ENCODE measurements at regions not wholly inside any gene's neighbourhood (a gene's known extent, or its start where the extent isn't known, plus 50 kb on each side); places are given as distances from the start of the nearest gene placed in this dataset.

DNA sequence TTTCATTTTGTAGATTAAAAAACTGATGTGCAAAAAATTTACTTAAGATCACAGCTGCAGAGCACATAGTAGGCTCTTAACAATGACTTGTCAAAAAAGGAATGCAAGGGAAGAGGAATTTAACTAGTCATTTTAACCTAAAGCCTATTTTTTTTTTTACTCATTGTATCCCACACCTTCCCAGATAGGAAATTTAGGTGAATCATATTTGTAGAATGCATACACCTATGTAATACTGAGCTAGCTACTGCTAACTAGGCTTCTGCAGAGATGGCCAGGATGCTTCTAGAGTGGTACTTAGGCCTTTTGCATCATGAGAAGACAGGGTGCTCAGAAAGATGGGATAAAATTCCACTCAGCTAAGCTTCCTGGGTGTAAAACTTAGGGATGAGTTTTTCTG lies 387.3 kb downstream of the AASDHPPT start:
- Mint-ChIP-seq H3K9me3 (no peaks in the 10 kb centered on the region), H3K4me3 (no peak overlapping the region), H3K4me1 (ENCODE audit: low read depth) (no peaks in the 10 kb centered on the region), H3K27ac (no peak overlapping the region), H3K36me3 (no peaks in the 10 kb centered on the region), H3K27me3 (no peaks in the 10 kb centered on the region)
- intact Hi-C loops (cut with micrococcal nuclease): no loop called here
- ChIA-PET POLR2A (no interaction called here), CTCF (interaction anchor here (0.5 kb wide), 1 partner anchor 18 kb away, joined by 4 read pairs; no protein-coding TSS in a partner anchor)
- DNase-seq: no peak

GRCh38 chr11:106466521-106467080 lies 389.1 kb downstream of the AASDHPPT start:
- H3K4me3 Mint-ChIP-seq: no peak overlapping the region
- DNase-seq: no peak
- H3K36me3 Mint-ChIP-seq: no peaks in the 10 kb centered on the region
- intact Hi-C loops (cut with micrococcal nuclease): no loop called here
- no peaks in the 10 kb centered on the region for H3K4me1 Mint-ChIP-seq (ENCODE audit: low read depth)
- ChIA-PET CTCF (no interaction called here), POLR2A (no interaction called here)
- H3K9me3 Mint-ChIP-seq: no peaks in the 10 kb centered on the region
- no peaks in the 10 kb centered on the region for H3K27me3 Mint-ChIP-seq
- H3K27ac Mint-ChIP-seq: no peak overlapping the region

DNA sequence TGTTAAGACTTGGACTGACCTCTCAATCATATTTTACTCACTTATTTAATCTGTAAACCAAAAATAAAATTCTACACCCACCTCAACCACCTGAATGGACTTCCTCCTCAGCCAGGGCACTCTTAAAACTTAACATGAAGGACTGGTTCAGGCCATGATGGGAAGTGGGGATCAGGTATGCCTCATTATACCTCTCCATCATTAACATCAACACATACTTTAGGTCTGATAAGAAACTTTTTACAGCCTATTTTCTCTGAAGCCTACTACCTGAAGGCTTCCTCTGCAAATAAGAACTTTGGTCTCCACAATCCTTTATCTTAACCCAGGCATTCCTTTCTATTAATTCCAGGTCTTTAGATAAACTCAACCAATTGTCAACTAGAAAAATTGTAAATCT lies 390.0 kb downstream of the AASDHPPT start:
- Mint-ChIP-seq H3K36me3 (no peaks in the 10 kb centered on the region), H3K4me3 (no peak overlapping the region), H3K9me3 (no peaks in the 10 kb centered on the region), H3K27me3 (no peaks in the 10 kb centered on the region), H3K27ac (no peak overlapping the region), H3K4me1 (ENCODE audit: low read depth) (no peaks in the 10 kb centered on the region)
- no peak for DNase-seq
- CTCF ChIA-PET: no interaction called here
- intact Hi-C loops (cut with micrococcal nuclease): no loop called here
- POLR2A ChIA-PET: no interaction called here

- no peaks in the 10 kb centered on the region for H3K4me1 Mint-ChIP-seq (ENCODE audit: low read depth)
- H3K27ac Mint-ChIP-seq: no peak overlapping the region
- H3K9me3 Mint-ChIP-seq: no peaks in the 10 kb centered on the region
- ChIA-PET CTCF (no interaction called here), POLR2A (no interaction called here)
- H3K36me3 Mint-ChIP-seq: no peaks in the 10 kb centered on the region
- intact Hi-C loops (cut with micrococcal nuclease): no loop called here
- no peak overlapping the region for H3K4me3 Mint-ChIP-seq
- no peak for DNase-seq
- no peaks in the 10 kb centered on the region for H3K27me3 Mint-ChIP-seq
Observed at GRCh38 chr11:106468086-106468485, 390.6 kb downstream of the AASDHPPT start.

- no peak overlapping the region for H3K4me3 Mint-ChIP-seq
- DNase-seq: no peak
- H3K27ac Mint-ChIP-seq: no peak overlapping the region
- H3K4me1 Mint-ChIP-seq (ENCODE audit: low read depth): no peaks in the 10 kb centered on the region
- no peaks in the 10 kb centered on the region for H3K9me3 Mint-ChIP-seq
- H3K27me3 Mint-ChIP-seq: no peaks in the 10 kb centered on the region
- no peaks in the 10 kb centered on the region for H3K36me3 Mint-ChIP-seq
- intact Hi-C loops (cut with micrococcal nuclease): no loop called here
- CTCF ChIA-PET: no interaction called here
- POLR2A ChIA-PET: no interaction called here
Observed at GRCh38 chr11:106468531-106468930, 391.1 kb downstream of the AASDHPPT start.

DNA sequence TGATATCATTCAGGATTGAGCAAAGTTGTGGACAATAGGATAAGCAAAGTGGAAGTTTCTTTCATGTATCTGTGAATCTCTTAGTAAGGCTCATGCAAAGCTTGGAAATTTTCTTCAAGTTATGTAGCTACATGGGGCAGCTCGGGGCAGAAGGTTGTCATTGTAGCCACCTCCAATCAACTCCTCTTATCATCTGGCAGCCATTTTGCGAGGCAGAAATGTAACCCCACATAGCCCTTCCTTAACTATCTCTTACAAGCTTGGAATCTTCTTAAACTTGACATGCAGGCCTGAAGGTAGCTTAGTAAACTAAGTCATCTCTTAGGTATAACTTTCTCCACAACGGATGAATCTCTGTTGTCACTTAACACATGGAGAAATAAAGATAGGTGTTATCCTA lies 392.8 kb downstream of the AASDHPPT start:
- intact Hi-C loops (cut with micrococcal nuclease): no loop called here
- DNase-seq: no peak
- Mint-ChIP-seq H3K36me3 (no peaks in the 10 kb centered on the region), H3K4me3 (no peak overlapping the region), H3K27me3 (no peaks in the 10 kb centered on the region), H3K27ac (no peak overlapping the region), H3K4me1 (ENCODE audit: low read depth) (no peaks in the 10 kb centered on the region), H3K9me3 (no peaks in the 10 kb centered on the region)
- CTCF ChIA-PET: no interaction called here
- POLR2A ChIA-PET: no interaction called here

- CTCF ChIA-PET: no interaction called here
- Mint-ChIP-seq H3K27ac (no peak overlapping the region), H3K27me3 (no peaks in the 10 kb centered on the region), H3K9me3 (no peaks in the 10 kb centered on the region), H3K4me3 (no peak overlapping the region), H3K36me3 (no peaks in the 10 kb centered on the region), H3K4me1 (ENCODE audit: low read depth) (no peaks in the 10 kb centered on the region)
- POLR2A ChIA-PET: no interaction called here
- no peak for DNase-seq
- intact Hi-C loops (cut with micrococcal nuclease): no loop called here
Observed at GRCh38 chr11:106471276-106471675, 393.8 kb downstream of the AASDHPPT start.

GRCh38 chr11:106473089-106473722 lies 395.7 kb downstream of the AASDHPPT start:
- POLR2A ChIA-PET: no interaction called here
- intact Hi-C loops (cut with micrococcal nuclease): no loop called here
- H3K36me3 Mint-ChIP-seq: no peaks in the 10 kb centered on the region
- CTCF ChIA-PET: no interaction called here
- no peak for DNase-seq
- H3K27me3 Mint-ChIP-seq: no peaks in the 10 kb centered on the region
- H3K4me3 Mint-ChIP-seq: no peak overlapping the region
- H3K9me3 Mint-ChIP-seq: no peaks in the 10 kb centered on the region
- no peaks in the 10 kb centered on the region for H3K4me1 Mint-ChIP-seq (ENCODE audit: low read depth)
- no peak overlapping the region for H3K27ac Mint-ChIP-seq

- H3K27ac Mint-ChIP-seq: no peak overlapping the region
- ChIA-PET CTCF (no interaction called here), POLR2A (no interaction called here)
- no peaks in the 10 kb centered on the region for H3K9me3 Mint-ChIP-seq
- intact Hi-C loops (cut with micrococcal nuclease): no loop called here
- no peak overlapping the region for H3K4me3 Mint-ChIP-seq
- no peaks in the 10 kb centered on the region for H3K36me3 Mint-ChIP-seq
- no peaks in the 10 kb centered on the region for H3K4me1 Mint-ChIP-seq (ENCODE audit: low read depth)
- H3K27me3 Mint-ChIP-seq: no peaks in the 10 kb centered on the region
- no peak for DNase-seq
Observed at GRCh38 chr11:106474274-106474673, 396.8 kb downstream of the AASDHPPT start.

GRCh38 chr11:106475181-106475580 lies 397.7 kb downstream of the AASDHPPT start:
- no peaks in the 10 kb centered on the region for H3K27me3 Mint-ChIP-seq
- DNase-seq: no peak
- ChIA-PET POLR2A (no interaction called here), CTCF (no interaction called here)
- intact Hi-C loops (cut with micrococcal nuclease): no loop called here
- no peaks in the 10 kb centered on the region for H3K4me1 Mint-ChIP-seq (ENCODE audit: low read depth)
- H3K36me3 Mint-ChIP-seq: no peaks in the 10 kb centered on the region
- H3K27ac Mint-ChIP-seq: no peak overlapping the region
- H3K4me3 Mint-ChIP-seq: no peak overlapping the region
- H3K9me3 Mint-ChIP-seq: no peaks in the 10 kb centered on the region

- Mint-ChIP-seq H3K27ac (no peak overlapping the region), H3K27me3 (no peaks in the 10 kb centered on the region), H3K36me3 (no peaks in the 10 kb centered on the region), H3K9me3 (no peaks in the 10 kb centered on the region), H3K4me3 (no peak overlapping the region), H3K4me1 (ENCODE audit: low read depth) (no peaks in the 10 kb centered on the region)
- DNase-seq: no peak
- POLR2A ChIA-PET: no interaction called here
- CTCF ChIA-PET: no interaction called here
- intact Hi-C loops (cut with micrococcal nuclease): no loop called here
Observed at GRCh38 chr11:106477776-106478175, 400.3 kb downstream of the AASDHPPT start.

GRCh38 chr11:106479646-106480045 lies 402.2 kb downstream of the AASDHPPT start:
- CTCF ChIA-PET: no interaction called here
- DNase-seq: no peak
- no peaks in the 10 kb centered on the region for H3K4me1 Mint-ChIP-seq (ENCODE audit: low read depth)
- H3K36me3 Mint-ChIP-seq: no peaks in the 10 kb centered on the region
- H3K9me3 Mint-ChIP-seq: no peaks in the 10 kb centered on the region
- intact Hi-C loops (cut with micrococcal nuclease): no loop called here
- no peaks in the 10 kb centered on the region for H3K27me3 Mint-ChIP-seq
- H3K4me3 Mint-ChIP-seq: no peak overlapping the region
- no peak overlapping the region for H3K27ac Mint-ChIP-seq
- POLR2A ChIA-PET: no interaction called here

GRCh38 chr11:106480581-106481190 lies 403.2 kb downstream of the AASDHPPT start:
- ChIA-PET CTCF (no interaction called here), POLR2A (interaction anchor here (0.7 kb wide), 1 partner anchor 237 kb away, joined by 3 read pairs; no protein-coding TSS in a partner anchor)
- no peak for DNase-seq
- no peaks in the 10 kb centered on the region for H3K9me3 Mint-ChIP-seq
- no peaks in the 10 kb centered on the region for H3K4me1 Mint-ChIP-seq (ENCODE audit: low read depth)
- H3K27ac Mint-ChIP-seq: no peak overlapping the region
- no peaks in the 10 kb centered on the region for H3K27me3 Mint-ChIP-seq
- H3K4me3 Mint-ChIP-seq: no peak overlapping the region
- intact Hi-C loops (cut with micrococcal nuclease): no loop called here
- H3K36me3 Mint-ChIP-seq: no peaks in the 10 kb centered on the region

All from activated CD4-positive, alpha-beta memory T cell treated with anti-CD3 and anti-CD28 coated beads for 36 hours (primary cell).